GM13977 (cell line): ENCODE measurements at regions not wholly inside any gene's neighbourhood (a gene's known extent, or its start where the extent isn't known, plus 50 kb on each side); places are given as distances from the start of the nearest gene placed in this dataset.

Experiments used
- DNase-seq: peaks from one replicate; pipeline ENCODE4 v3.0.0; 2012; ENCODE audit warnings: low spot score
- in situ Hi-C: fragments of 300-500 bp; cut with MboI; formaldehyde crosslinking; loops from one replicate; pipeline ENCODE4 v1.12.0; 2022; ENCODE audit warnings: low sequenced_read_pairs, low pct_unique_long_range_greater_than_20kb, mixed read lengths, inconsistent platforms; ENCODE audit not compliant: unreplicated experiment
- TF ChIP-seq, protein P1 (sequence below): IDR thresholded peaks from 2 replicates; pipeline ENCODE4 v1.5.1; 2012; ENCODE audit warnings: mild to moderate bottlenecking, control low read depth; ENCODE audit not compliant: insufficient read depth; ENCODE audit errors: extremely low read depth, missing control alignments

DNA sequence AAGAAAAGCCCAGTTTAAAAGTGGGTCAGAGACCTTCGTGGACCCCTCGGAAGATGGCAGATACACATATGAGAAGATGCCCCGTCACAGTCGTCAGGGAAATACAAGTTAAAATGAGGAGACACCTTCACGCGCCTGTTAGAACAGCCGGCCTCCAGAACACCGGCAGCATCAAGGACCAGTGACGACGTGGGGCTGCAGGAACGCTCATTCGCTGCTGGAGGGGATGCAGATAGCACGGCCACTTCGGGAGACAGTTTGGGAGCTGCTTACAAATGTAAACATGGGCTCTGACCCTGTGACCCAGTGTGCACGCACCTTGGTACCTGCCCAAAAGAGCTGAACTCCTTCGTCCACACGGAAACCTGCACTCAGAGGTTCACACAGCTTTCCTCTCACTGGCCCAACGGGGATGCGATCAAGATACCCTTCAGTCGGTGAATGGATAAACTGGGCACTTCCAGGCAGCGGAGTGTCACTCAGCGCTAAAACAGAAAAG is 83.7 kb upstream of the CTDP1 start:
- TF ChIP-seq, protein P1, sequence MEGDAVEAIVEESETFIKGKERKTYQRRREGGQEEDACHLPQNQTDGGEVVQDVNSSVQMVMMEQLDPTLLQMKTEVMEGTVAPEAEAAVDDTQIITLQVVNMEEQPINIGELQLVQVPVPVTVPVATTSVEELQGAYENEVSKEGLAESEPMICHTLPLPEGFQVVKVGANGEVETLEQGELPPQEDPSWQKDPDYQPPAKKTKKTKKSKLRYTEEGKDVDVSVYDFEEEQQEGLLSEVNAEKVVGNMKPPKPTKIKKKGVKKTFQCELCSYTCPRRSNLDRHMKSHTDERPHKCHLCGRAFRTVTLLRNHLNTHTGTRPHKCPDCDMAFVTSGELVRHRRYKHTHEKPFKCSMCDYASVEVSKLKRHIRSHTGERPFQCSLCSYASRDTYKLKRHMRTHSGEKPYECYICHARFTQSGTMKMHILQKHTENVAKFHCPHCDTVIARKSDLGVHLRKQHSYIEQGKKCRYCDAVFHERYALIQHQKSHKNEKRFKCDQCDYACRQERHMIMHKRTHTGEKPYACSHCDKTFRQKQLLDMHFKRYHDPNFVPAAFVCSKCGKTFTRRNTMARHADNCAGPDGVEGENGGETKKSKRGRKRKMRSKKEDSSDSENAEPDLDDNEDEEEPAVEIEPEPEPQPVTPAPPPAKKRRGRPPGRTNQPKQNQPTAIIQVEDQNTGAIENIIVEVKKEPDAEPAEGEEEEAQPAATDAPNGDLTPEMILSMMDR = no peak
- in situ Hi-C loops = no loop called here
- DNase-seq = no peak

DNA sequence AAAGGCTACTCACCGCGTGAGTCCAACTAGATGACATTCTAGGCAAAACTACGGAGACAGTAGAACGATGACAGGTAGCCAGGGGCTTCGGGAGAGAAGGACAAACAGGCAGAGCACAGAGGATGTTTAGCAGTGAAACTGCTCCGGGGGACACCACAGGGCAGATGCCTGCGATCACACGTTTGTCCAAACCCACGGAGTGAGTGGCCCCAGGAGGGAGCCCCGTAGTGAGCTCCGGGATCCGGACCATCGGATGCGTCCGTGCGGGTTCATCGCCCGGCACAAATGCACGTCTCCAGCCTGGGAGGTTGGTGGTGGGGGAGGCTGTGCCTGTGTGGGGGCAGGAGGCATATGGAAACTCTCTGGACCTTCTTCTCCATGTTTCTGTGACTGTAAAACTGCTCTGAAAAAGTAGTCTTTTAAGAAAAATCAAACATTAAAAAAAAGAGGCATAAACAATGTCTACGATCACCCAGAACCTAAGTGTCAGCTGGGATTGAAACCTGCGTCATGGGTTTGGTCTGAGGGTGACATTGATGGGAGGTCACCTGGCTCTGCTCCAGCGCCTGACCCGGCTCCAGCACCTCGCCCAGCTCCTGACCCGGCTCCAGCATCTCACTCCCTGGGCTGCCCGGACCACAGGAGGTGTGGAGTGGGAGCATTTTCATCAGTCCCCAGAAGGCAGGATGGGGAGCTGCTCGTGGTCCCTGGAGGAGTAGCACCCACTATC is 83.0 kb upstream of the CTDP1 start:
- no peak for DNase-seq
- in situ Hi-C loops = no loop called here
- TF ChIP-seq, protein P1 = no peak

DNA sequence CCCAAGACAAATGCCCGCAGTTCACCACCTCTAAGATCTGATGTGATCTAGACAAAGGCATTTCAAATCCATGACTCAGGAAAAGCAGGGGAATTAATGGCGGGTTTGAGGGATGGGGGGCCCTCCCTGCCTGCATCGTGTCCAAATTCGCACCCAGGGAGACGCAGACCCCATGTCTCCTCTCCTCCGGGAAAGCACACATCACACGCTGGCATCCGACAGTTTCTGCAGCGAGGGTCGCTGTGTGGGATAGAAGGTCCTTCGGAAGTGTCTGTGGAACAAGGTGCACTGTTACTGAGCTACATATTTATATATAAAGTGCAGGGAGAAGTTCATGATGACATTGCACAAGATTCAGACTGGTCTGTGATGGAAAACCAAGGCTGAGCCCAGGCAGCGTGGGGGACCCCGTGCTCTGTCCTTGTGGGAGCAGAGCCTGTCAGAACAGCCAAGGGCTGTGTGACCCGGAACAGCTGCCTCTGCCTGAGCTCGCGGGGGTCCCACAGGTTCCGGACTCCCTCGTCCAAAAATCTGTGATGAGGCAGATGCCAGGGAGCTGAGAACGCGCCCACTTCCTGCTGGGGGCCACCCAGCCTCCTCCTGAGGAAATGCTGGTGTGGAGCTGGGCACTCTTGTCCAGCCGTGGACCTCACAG is 82.3 kb upstream of the CTDP1 start:
- DNase-seq = no peak
- TF ChIP-seq, protein P1 = no peak
- in situ Hi-C loops = no loop called here

DNA sequence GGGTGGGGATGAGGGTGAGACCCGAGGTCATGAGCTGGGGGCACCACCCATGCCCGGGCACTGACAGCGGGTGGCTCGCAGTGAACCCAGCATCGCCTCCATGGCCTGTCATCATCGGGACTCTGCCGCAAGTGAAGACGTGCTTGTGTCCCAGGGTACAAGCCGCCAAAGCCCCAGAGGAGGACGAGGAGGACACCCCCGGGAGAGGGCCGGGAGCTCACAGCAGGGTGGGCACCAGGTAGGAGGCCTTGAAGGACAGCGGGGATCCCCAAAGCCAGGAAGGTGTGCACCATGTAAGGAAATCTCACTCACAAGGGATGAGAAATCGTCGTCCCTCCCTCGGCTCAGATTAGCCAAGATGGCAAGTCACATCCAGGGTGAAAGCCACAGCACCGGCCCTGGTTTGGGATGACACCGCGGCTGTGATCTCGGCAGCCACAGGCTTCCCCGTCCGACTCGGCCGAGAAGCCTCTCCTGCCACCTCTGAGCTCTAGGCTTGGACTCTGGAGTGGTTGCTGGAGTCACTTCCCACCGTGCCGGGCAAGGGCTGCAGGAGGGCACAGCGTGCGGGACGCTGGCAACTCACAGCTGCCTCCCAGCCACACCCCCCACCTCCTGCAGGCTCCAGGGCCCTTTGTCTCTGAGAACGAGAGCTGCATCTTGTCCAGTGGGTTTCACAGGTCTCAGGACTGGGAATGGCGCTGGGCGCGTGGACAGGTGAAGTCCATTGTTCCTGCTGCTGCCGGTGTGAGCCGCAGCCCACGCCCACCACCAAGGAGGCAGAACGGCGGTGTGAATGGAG is 81.6 kb upstream of the CTDP1 start:
- no peak for DNase-seq
- in situ Hi-C loops = no loop called here
- TF ChIP-seq, protein P1 = no peak

DNA sequence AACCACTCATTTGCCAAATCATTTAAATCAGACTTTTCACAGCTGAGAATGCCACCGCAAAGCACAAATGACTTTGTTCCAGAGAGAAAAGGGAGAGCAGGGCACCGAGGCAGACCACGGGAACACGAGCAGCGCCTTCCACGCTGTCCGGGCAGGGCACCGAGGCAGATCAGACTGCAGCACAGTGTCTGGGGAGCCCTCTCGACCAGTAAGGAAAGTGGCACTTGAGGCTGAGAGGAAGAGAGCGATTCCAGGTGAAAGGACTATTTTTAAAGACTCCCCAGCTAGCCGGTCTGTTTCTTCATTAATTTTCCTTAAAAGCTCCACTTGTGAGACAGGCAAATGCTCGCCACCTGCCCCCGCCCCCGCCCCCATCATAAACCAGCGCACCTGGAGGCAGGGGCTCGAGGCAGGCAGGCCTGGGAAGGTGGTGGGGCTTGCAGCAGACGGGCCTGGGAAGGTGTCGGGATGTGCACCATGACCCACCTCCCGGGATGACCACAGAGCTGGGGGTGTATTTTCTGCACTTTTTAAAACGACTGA is 80.9 kb upstream of the CTDP1 start:
- TF ChIP-seq, protein P1 = no peak
- in situ Hi-C loops = no loop called here
- no peak for DNase-seq

DNA sequence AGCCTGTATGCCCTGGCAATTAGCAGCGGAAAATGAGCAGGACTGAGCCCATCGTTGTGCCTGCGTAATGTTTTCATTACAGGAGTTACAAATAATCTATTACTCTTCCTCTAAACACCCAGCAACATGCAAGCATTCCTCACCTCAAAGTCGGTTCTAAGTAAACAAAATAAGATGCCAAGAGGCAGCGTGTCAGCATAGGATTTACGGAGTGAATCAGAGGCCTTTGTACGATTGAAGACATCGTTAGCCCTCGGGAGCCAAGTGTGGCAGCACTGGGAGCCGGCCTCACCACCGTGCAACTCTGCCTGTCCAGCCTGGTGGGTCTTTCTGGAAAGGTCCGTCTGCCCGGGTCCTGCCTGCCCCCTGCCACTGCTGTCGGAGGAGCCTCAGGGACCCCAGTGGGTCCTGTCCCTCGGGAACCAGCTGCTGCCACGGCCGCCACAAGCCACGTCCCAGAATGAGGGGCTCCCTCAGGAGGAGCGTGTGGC is 80.1 kb upstream of the CTDP1 start:
- no peak for DNase-seq
- in situ Hi-C loops = no loop called here
- TF ChIP-seq, protein P1 = no peak
